SK-N-MC (cell line): ENCODE measurements at regions not wholly inside any gene's neighbourhood (a gene's known extent, or its start where the extent isn't known, plus 50 kb on each side); places are given as distances from the start of the nearest gene placed in this dataset.

Experiments
- EZH2 ChIP-seq: fragments of 200-600 bp; sonication (generic); IDR thresholded peaks from one replicate; pipeline ENCODE4 v1.6.1; 2017; ENCODE audit warnings: antibody characterized with exemption
- POLR2AphosphoS5 ChIP-seq: IDR thresholded peaks from 2 replicates; pipeline ENCODE4 v1.6.1; 2012; ENCODE audit warnings: mild to moderate bottlenecking, low read depth, low read length, borderline replicate concordance

- no peak for TF ChIP-seq EZH2
- TF ChIP-seq POLR2AphosphoS5, result no peak
These were observed 150.4 kb downstream of the BTBD3 start for GRCh38 chr20:12068121-12068520.
